ENCODE measurements at regions not wholly inside any gene's neighbourhood (a gene's known extent, or its start where the extent isn't known, plus 50 kb on each side); places are given as distances from the start of the nearest gene placed in this dataset.
"Not testable (repeated sequence)": the region's sequence is repeated elsewhere in the genome, so short reads cannot be mapped to it uniquely, and the experiment has no call there.

DNA sequence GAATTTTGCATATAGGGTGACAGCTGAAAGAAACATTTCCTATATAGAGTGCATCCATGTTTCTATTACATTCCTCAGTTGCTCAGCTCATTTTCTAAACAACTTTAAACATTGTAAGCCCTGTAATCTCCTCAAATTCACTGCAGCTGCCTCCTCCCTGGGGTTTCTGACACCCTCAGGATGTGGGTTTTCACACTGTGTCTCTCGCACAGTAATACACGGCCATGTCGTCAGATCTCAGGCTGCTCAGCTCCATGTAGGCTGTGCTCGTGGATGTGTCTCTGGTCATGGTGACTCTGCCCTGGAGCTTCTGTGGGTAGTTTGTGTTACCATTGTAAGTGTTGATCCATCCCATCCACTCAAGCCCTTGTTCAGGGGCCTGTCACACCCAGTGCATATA, 569.0 kb downstream of the GOLGA6L6 start:
- FAIRE-seq, result not testable (repeated sequence)

DNA sequence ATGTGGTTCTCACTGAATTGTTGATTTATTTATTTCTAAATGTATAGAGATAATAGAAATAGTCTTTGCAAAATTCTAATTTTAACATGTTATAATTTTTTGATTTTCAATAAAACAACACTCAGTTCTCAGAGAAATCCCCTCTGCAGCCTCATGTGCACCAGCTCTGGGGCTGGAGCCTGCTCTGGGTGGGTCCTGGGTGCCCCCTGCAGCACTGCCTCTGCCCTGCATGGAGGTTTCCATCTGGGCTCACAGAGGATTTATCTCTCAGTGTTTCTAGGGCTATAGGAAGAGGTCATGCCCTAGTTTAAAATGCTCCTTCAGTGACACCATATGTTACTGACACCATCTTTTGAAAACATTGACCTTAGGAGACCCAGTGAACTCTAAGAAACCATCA, 576.0 kb downstream of the GOLGA6L6 start:
- not testable (repeated sequence) for FAIRE-seq

DNA sequence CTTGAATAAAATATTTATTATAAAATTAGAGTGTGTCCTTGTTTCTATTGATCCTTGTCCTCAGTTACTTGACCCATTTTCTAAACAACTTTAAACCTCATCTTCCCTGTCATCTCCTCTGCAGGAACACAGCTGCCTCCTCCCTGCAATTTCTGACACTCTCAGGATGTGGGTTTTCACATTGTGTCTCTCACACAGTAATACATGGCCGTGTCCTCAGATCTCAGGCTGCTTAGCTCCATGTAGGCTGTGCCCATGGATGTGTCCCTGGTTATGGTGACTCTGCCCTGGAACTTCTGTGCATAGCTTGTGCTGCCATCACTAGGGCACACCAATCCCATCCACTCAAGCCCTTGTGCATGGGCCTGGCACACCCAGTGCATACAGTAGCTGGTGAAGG, 577.1 kb downstream of the GOLGA6L6 start:
- not testable (repeated sequence) for FAIRE-seq

DNA sequence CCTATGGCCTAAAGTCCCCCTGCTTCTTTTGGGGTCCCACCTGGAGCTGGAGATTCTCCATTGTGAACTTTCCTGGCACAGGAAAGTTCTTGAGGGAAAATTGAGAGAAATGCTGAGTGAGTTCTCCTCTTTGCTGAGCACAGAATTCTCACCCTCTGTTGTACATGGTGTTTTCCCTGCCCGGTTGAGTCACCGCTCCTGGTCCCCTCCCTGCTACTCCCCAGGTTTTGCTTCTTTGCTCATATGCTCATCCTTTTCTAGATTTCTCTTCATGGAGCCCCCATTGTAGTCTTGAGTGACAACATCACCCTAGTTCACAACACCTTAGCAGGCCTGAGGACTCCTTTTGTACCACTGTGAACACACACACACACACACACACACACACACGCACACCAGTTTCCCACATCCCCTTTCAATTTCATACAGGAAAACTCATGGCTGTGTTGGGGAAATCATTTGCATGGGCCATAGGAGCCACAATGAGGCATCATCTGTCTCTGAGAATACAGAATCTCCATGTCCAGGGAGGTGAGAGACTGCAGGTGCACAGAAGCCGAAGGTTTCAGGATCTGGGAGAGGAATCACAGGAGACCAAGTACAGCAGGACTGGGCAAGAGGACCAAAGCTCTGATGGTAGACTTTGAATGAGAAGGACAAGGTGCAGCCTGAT, 585.3 kb downstream of the GOLGA6L6 start:
- FAIRE-seq, result no peak

DNA sequence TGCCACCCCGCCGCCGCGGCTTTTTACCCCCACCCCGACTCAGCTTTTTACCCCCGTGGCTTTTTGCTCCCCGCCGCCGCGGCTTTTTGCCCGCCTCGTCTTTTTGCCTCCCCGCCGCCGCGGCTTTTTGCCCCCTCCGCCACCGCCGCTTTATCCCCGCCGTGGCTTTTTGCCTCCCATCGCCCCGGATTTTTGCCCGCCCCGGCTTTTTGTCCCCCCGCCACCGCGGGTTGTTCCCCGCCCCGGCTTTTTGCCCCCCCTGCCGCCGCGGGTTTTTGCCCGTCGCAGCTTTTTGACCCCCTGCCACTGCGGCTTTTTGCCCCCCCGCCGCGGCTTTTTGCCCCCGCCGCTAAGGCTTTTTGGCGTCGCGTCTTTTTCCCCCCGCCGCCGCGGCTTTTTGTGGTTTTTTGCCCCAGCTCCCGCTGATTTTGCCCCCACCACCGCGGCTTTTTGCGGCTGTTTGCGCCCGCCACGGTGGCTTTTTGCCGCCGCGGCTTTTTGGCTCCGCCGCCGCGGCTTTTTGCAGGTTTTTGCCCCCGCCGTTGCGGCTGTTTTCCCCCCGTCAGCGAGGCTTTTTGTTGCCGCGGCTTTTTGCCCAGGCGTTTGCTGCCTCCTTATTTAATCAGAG, 597.2 kb downstream of the GOLGA6L6 start:
- no peak for FAIRE-seq

DNA sequence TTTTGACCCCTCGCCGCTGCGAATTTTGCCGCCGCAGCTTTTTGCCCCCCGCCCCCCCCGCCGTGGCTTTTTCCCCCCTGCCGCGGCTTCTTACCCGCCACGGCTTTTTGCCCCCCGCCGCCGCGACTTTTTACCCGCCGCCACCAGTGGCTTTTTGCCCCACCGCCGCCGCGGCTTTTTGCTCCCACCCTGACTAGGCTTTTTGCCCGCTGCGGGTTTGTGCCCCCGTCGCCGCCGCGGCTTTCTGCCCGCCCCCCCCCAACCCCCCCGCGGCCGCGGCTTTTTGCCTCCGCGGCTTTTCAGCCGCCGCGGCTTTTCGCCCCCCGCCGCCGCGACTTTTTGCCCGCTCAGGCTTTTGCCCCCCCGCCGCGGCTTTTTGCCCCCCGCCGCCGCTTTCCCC, 598.1 kb downstream of the GOLGA6L6 start:
- no peak for FAIRE-seq

DNA sequence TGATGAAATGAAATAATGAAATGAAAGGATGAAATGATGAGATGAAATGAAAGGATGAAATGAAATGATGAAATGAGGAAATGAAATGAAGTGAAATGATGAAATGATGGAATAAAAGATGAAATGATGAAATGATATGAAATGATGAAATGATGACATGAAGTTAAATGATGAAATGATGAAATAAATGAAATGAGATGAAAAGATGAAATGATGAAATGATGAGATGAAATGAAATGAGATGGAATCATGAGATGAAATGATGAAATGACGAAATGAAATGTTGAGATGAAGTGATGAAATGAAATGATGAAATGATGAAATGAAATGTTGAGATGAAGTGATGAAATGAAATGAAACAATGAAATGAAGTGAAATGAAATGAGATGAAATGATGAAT, 638.3 kb downstream of the GOLGA6L6 start:
- not testable (repeated sequence) for FAIRE-seq

DNA sequence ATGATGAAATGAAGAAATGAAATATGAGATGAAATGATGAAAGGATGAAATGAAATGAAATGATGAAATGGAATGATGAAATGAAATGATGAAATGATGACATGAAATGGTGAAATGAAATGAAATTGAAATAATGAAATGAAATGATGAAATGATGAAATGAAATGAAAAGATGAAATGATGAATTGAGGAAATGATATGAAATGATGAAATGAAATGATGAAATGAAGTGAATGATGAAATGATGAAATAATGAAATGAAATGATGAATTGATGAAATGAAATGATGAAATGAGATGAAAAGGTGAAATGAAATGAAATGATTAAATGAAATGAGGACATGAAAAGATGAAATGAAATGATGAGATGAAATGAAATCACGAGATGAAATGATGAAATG, 639.2 kb downstream of the GOLGA6L6 start:
- not testable (repeated sequence) for FAIRE-seq

DNA sequence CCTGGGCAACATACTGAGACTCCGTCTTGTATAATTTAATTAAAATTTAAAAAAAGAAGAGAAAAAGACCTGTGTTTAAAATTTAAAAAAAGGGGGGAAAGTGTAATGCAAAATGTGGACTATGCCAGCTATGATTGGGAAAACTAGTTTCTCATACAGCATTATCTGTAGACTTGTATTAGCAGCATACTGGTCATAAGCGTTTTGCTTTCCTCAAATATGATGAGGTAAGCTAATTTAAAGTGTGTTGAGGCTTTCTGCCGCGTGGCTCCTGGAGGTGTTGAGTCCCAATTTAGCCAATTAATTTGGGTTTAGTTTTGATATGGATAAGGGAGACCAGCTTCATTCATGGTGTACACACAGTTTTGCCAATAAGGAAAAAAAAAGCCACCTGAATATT, 640.2 kb downstream of the GOLGA6L6 start:
- not testable (repeated sequence) for FAIRE-seq

DNA sequence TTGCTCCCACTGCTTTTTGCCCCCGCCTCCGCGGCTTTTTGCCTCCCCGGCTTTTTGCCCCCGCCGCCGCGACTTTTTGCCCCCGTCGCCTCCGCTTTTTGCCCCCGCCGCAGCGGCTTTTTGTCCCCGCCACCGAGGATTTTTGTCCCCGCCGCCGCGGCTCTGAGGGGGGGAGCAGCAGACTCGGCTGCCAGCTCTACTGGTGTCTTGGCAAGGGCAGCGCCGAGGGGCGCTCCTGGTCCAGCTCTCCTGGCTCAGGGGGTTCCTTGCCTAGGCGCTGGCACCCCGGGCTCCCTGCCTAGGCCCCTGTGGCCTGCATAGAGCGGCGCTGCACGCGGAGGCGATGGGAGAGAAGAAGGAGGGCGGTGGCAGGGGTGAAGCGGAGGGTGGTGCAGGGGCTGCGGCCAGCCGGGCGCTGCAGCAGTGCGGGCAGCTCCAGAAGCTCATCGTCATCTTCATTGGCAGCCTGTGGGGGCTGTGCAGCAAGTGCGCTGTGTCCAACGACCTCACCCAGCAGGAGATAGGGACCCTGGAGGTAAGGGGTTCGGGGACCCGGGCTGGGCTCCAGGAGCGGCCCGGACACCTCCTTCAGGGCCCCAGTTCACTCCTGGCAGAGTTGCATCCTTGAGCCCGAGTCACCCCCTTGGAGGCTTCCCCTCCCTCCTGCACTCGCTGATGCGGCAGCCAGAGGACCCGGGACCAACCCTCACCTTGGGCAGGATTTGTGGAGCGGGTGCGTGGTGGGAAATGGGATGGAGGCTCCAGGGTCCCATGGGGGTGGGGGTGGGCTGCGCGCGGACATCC, 642.4 kb downstream of the GOLGA6L6 start:
- FAIRE-seq, result no peak

DNA sequence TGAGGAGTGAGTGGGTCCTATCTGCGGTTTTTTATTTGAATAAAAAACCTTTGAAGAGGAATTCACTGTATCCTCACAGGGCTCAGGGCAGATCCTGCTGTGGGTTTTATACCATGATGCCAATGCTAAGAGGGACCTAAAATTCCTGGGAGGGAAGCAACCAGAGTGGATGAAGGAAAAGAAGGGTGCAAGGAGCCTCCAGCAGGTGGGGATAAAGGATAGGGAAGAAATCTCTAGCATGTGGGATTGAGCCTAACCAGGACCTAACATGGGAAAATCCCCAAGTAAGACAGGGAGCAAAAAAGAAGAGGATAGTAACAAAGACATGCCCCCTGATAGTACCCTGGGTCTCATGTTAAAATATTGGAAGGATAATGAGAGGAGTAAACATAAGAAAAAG, 652.8 kb downstream of the GOLGA6L6 start:
- FAIRE-seq, result not testable (repeated sequence)

DNA sequence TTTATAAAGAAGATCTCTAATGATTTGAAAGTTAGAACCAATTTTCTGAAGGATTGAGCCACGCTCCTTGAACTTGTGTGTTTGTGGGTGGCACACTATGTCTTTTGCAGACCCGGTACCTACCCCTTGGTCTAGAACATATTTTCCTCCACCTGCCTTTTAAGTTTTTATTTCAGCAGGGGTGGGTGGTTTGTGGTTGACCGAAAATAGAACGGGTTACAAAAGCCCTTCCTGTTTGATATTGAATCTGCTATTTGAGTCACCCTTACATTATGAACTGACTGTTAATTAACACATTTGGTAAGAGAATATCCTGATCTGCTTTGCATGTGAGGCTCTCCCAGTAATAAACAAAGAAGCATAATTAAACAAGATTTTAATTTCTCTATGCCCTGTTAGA, 697.5 kb downstream of the GOLGA6L6 start:
- FAIRE-seq, result not testable (repeated sequence)

All from TTC549 (cell line).